Stimulated activated CD4-positive, alpha-beta T cell treated with anti-CD3 and anti-CD28 coated beads, Interleukin-1b, Interleukin-23, amount 100 ng/mL, for 4 hours (primary cell): ENCODE measurements at regions not wholly inside any gene's neighbourhood (a gene's known extent, or its start where the extent isn't known, plus 50 kb on each side); places are given as distances from the start of the nearest gene placed in this dataset.

Experiments used
- DNase-seq, 2 donors: peaks; one replicate each; pipeline ENCODE4 v3.0.0-alpha.2; 2020; ENCODE audit warnings: low read depth in 2 of 2

GRCh38 chr11:80083531-80083951 is 642.7 kb upstream of the TENM4 start:
- DNase-seq: no peak

DNA sequence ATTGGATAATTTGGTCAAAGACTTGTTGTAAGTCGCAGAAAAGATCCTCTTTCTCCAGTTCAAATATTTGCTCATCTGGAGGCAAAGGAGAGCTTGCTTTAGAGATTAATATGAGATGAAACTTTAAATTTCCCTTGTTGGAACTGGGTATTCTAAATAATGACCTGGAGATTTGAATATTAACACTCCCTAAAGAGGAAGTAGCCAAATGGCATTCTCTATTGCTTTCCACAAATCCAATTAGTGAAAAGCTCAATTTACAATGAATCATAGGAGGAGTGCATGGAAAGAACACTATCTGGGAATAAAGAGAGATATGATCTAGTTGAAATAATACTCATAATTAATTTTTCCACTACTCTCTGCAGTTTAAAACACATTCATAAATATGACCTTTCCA is 641.6 kb upstream of the TENM4 start:
- no peak for DNase-seq

GRCh38 chr11:80077113-80077512 is 636.3 kb upstream of the TENM4 start:
- DNase-seq: no peak

GRCh38 chr11:80074837-80075236 is 634.0 kb upstream of the TENM4 start:
- DNase-seq: no peak

DNA sequence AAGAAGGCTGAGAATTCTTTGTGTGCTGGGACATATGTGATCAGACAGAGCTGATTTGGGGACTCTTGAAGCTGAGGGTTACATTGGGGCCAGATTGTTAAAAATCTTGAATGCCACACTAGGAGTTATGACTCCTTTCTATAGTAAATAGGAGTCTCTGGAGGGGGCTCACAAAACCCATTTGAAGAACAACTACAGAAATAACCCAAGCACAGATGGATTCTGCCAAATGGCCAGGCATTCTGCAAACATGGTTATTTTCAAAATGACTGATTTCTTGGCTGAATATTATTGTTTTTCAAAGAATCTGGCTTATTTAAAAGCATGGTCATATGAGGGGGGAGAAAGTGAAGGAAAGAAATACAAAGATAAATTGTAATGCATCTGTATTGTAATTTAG is 625.5 kb upstream of the TENM4 start:
- DNase-seq: no peak

GRCh38 chr11:80065086-80065485 is 624.3 kb upstream of the TENM4 start:
- no peak for DNase-seq

DNA sequence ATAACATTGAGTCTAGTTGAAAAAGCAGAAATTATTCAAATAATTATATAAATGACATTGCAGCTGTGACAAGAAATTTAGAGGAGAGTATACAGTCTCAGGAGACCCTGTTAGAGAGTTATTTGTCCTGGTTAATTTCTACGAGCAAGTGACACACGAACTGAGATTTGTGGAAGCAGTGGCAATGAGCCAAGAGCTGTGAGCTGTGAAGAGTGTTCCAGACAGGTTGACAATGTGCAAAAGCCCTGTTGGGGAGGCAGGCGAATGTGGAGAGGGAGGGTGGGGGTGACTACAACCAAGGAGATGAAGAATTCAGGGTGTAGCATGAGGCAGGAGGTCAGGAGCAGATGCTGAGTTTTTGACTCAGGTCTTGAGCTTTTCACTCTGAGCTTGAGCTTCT is 620.2 kb upstream of the TENM4 start:
- no peak for DNase-seq

- DNase-seq: no peak
Measured at GRCh38 chr11:80054582-80055165, 613.8 kb upstream of the TENM4 start.

GRCh38 chr11:80048513-80048912 is 607.7 kb upstream of the TENM4 start:
- no peak for DNase-seq

- DNase-seq: no peak
Measured at GRCh38 chr11:80041136-80042000, 600.5 kb upstream of the TENM4 start.

DNA sequence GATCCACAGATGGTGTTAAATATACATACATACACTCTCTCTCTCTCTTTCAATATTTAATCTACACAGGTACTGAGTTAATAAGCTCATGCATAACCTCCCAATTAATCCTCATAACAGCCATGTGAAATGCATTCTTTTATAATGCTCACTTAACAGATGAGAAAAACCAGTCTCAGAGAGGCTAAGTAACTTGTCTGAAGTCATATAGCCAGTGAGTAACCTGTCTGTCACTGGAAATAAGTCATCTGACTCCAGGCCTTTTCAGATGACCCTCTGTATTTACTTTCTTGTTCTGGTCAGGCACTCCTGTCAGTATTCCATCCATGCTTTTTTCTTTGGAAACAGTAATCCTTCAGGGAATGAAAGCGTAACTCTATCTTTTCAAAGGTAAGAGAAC is 594.0 kb upstream of the TENM4 start:
- no peak for DNase-seq

GRCh38 chr11:80031014-80031600 is 590.3 kb upstream of the TENM4 start:
- DNase-seq: no peak

GRCh38 chr11:80028998-80029397 is 588.2 kb upstream of the TENM4 start:
- no peak for DNase-seq

DNA sequence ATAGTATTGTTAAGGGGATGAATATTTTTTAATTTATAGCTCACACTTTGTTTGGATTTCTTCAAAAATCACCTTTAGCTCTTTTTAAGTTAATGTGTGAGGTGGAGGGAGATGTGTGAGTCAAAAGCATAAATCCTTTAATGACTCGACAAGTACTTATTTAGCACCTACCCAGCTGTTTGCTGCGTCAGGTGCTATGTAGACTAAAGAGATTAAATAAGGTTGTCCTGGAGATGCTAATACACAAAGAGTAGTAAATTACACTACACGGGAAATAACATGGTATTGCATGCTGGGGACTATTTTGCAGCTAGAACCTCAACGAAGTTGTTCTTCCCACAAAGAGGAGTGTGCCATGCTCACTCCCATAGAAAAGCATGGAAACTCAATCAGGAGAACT is 583.3 kb upstream of the TENM4 start:
- no peak for DNase-seq

- no peak for DNase-seq
Measured at GRCh38 chr11:80023386-80023785, 582.6 kb upstream of the TENM4 start.

DNA sequence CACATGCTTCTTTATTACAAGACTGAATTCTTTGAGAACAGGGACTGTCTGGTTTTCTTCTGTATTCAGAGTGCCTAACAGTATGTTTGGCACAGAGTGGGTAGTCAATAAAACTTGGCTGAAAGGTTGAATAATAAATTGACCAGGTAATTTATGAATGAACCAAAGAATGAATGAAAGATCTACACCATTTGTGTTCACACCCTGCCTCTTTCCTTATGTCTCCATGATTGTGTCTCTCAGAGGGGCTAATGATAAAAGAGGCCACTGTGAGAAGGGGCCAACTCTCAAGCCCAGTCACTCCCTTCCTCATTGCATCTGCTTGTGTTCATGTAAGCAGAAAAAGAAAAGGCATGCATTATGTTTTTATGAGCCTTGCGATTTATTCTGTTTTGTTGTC is 569.7 kb upstream of the TENM4 start:
- DNase-seq: no peak

GRCh38 chr11:80009081-80009480 is 568.3 kb upstream of the TENM4 start:
- no peak for DNase-seq

DNA sequence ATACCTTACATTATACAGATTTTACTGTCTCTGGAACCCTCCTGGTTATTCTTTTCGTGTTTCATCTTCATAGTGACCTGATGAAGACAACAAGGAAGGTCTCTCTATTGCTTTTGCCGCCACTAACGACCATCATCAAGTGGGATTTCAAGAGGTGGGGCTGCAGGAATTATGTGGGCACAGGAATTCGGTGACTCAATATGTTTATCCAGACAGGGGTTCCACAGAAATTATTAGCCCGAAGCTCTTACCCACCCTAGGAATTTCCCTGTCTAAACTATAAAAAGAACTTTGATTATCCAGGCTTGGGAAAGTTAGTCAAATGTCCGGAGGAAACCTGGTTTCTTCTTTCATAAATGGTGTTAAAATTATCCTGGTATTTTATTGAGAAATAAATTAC is 566.8 kb upstream of the TENM4 start:
- DNase-seq: no peak

GRCh38 chr11:79990141-79990540 is 549.3 kb upstream of the TENM4 start:
- no peak for DNase-seq

- no peak for DNase-seq
Measured at GRCh38 chr11:79982185-79982584, 541.4 kb upstream of the TENM4 start.

GRCh38 chr11:79980916-79981315 is 540.1 kb upstream of the TENM4 start:
- DNase-seq: no peak

DNA sequence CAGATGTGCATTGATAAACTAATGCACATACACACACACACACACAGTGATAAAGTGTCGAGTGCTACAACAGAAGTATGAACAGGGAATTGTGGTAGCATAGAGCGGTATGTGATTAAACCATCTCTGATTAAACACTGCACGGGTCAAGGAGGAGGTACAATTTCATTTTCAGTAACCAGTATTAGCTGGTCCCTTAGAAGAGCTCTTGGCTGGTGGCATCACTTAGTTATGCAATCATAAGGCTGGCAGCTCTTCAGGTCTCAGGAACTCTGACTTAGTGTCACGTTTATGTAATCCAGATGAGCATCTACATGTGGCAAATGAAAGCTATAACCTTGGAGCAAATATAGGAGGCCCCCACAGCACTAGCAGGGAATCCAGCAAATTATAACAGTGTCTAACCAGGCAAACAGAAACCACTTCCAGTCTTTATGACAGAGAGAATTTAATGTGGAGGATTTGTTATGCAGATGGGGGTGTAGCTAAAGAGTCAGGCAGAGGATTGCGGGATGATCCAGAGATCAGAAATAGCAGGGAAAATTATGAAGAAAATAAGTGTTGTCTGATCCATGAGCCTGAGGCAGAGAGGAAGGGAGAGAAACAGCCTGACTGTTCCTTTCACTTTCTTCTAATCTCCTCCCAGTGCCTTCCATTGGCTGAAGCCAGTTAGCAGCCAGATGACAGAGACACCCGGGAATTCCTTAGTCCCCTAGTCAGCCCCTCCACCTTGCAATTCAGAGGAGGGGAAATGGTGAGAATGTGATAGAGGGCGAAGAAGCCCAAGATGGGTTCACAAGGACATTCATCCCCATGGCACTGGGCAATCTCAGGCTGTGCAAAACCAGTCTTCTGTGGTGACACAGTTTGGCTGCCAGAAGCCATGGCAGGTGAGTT is 533.1 kb upstream of the TENM4 start:
- DNase-seq: no peak
